Liver (tissue), 8 donors: ENCODE measurements at regions not wholly inside any gene's neighbourhood (a gene's known extent, or its start where the extent isn't known, plus 50 kb on each side); places are given as distances from the start of the nearest gene placed in this dataset.

Experiments
- DNase-seq: peaks from one replicate; pipeline ENCODE4 v3.0.0-alpha.2; 2017; ENCODE audit warnings: low spot score
- H3K27ac ChIP-seq, 2 donors: one replicate each; pipeline ENCODE4 v1.7.0; 2013; ENCODE audit warnings: inconsistent platforms in 2 of 2, low read length in 2 of 2, control low read depth in 1 of 2, low read depth in 1 of 2, mild to moderate bottlenecking in 1 of 2
- H3K27me3 ChIP-seq, 4 donors: one replicate each; pipeline versions ENCODE4 v1.6.1 to v1.7.0; 2013; ENCODE audit warnings: low read length in 3 of 4, inconsistent platforms in 1 of 4, mild to moderate bottlenecking in 1 of 4, moderate library complexity in 1 of 4; ENCODE audit not compliant: control insufficient read depth in 4 of 4, insufficient read depth in 4 of 4
- H3K36me3 ChIP-seq, 4 donors: one replicate each; pipeline versions ENCODE4 v1.6.1 to v1.7.0; 2013; ENCODE audit warnings: low read length in 3 of 4, mild to moderate bottlenecking in 3 of 4, low read depth in 1 of 4, moderate library complexity in 1 of 4; ENCODE audit not compliant: control insufficient read depth in 4 of 4, insufficient read depth in 3 of 4
- H3K4me1 ChIP-seq, 4 donors: one replicate each; pipeline versions ENCODE4 v1.6.1 to v1.7.0; 2013; ENCODE audit warnings: low read length in 3 of 4, mild to moderate bottlenecking in 3 of 4, moderate library complexity in 1 of 4; ENCODE audit not compliant: control insufficient read depth in 4 of 4, insufficient read depth in 4 of 4
- H3K4me3 ChIP-seq, 3 donors: one replicate each; pipeline versions ENCODE4 v1.6.1 to v1.7.0; 2013; ENCODE audit warnings: low read length in 3 of 3, control low read depth in 1 of 3, low read depth in 1 of 3, mild to moderate bottlenecking in 1 of 3
- H3K9ac ChIP-seq, 2 donors: one replicate each; pipeline ENCODE4 v1.7.0; 2013; ENCODE audit warnings: low read length in 2 of 2, mild to moderate bottlenecking in 2 of 2, moderate library complexity in 2 of 2, control low read depth in 1 of 2, low read depth in 1 of 2
- H3K9me3 ChIP-seq, 4 donors: one replicate each; pipeline versions ENCODE4 v1.6.1 to v1.7.0; 2013; ENCODE audit warnings: low read length in 3 of 4; ENCODE audit not compliant: control insufficient read depth in 4 of 4
- EGR1 ChIP-seq, 2 donors: IDR thresholded peaks; 2 replicates each; pipeline ENCODE4 v1.6.1; 2016 to 2018; ENCODE audit warnings: antibody characterized with exemption in 2 of 2, low read depth in 2 of 2
- FOXA1 ChIP-seq: IDR thresholded peaks from 2 replicates; pipeline ENCODE4 v1.6.1; 2016; ENCODE audit warnings: antibody characterized with exemption
- FOXA2 ChIP-seq: IDR thresholded peaks from 2 replicates; pipeline ENCODE4 v1.6.1; 2016; ENCODE audit warnings: antibody characterized with exemption
- GABPA ChIP-seq, 2 donors: IDR thresholded peaks in 1 of 2; conservative IDR thresholded peaks in 1 of 2; 2 replicates each; pipeline ENCODE4 v1.6.1; 2016; ENCODE audit warnings: antibody characterized with exemption in 2 of 2, mild to moderate bottlenecking in 1 of 2, moderate library complexity in 1 of 2
- HNF4A ChIP-seq, 2 donors: conservative IDR thresholded peaks; 2 replicates each; pipeline ENCODE4 v1.6.1; 2016; ENCODE audit warnings: antibody characterized with exemption in 2 of 2, mild to moderate bottlenecking in 2 of 2
- HNF4G ChIP-seq: IDR thresholded peaks from 2 replicates; pipeline ENCODE4 v1.6.1; 2016; ENCODE audit warnings: antibody characterized with exemption
- JUND ChIP-seq, 2 donors: IDR thresholded peaks; 2 replicates each; pipeline ENCODE4 v1.6.1; 2016; ENCODE audit warnings: antibody characterized with exemption in 2 of 2
- NR2F2 ChIP-seq: IDR thresholded peaks from 2 replicates; pipeline ENCODE4 v1.6.1; 2016; ENCODE audit warnings: antibody characterized with exemption
- RAD21 ChIP-seq, 2 donors: IDR thresholded peaks; 2 replicates each; pipeline ENCODE4 v1.6.1; 2016; ENCODE audit warnings: antibody characterized with exemption in 2 of 2, mild to moderate bottlenecking in 2 of 2
- SP1 ChIP-seq: IDR thresholded peaks from 2 replicates; pipeline ENCODE4 v1.6.1; 2018; ENCODE audit warnings: antibody characterized with exemption, mild to moderate bottlenecking
- TAF1 ChIP-seq: conservative IDR thresholded peaks from 2 replicates; pipeline ENCODE4 v1.6.1; 2016; ENCODE audit warnings: antibody characterized with exemption, mild to moderate bottlenecking
- YY1 ChIP-seq: IDR thresholded peaks from 2 replicates; pipeline ENCODE4 v1.6.1; 2016; ENCODE audit warnings: antibody characterized with exemption, mild to moderate bottlenecking
- WGBS: extraction: QIAGEN DNeasy Blood & Tissue Kit; methylation state at CpG from one replicate; pipeline ENCODE4 v1.1.7; 2013; 5-methylcytosine and 5-hydroxymethylcytosine counted together
- TF ChIP-seq, protein P1 (sequence below): IDR thresholded peaks from 2 replicates; pipeline ENCODE4 v1.6.1; 2016; ENCODE audit warnings: antibody characterized with exemption, mild to moderate bottlenecking
- TF ChIP-seq, protein P2 (sequence below): fragments of 150-350 bp; IDR thresholded peaks from 2 replicates; pipeline ENCODE4 v1.5.1; 2017; ENCODE audit warnings: improper control_type of control experiment, low read depth, low read length; ENCODE audit not compliant: missing input control
- TF ChIP-seq, protein P3 (sequence below): IDR thresholded peaks from 2 replicates; pipeline ENCODE4 v1.6.1; 2016; ENCODE audit warnings: antibody characterized with exemption
- donor health status: healthy.
- donor health status: healthy.
- donor health status: healthy.
- donor health status: healthy.
- donor health status: healthy.

- TF ChIP-seq, protein P1, sequence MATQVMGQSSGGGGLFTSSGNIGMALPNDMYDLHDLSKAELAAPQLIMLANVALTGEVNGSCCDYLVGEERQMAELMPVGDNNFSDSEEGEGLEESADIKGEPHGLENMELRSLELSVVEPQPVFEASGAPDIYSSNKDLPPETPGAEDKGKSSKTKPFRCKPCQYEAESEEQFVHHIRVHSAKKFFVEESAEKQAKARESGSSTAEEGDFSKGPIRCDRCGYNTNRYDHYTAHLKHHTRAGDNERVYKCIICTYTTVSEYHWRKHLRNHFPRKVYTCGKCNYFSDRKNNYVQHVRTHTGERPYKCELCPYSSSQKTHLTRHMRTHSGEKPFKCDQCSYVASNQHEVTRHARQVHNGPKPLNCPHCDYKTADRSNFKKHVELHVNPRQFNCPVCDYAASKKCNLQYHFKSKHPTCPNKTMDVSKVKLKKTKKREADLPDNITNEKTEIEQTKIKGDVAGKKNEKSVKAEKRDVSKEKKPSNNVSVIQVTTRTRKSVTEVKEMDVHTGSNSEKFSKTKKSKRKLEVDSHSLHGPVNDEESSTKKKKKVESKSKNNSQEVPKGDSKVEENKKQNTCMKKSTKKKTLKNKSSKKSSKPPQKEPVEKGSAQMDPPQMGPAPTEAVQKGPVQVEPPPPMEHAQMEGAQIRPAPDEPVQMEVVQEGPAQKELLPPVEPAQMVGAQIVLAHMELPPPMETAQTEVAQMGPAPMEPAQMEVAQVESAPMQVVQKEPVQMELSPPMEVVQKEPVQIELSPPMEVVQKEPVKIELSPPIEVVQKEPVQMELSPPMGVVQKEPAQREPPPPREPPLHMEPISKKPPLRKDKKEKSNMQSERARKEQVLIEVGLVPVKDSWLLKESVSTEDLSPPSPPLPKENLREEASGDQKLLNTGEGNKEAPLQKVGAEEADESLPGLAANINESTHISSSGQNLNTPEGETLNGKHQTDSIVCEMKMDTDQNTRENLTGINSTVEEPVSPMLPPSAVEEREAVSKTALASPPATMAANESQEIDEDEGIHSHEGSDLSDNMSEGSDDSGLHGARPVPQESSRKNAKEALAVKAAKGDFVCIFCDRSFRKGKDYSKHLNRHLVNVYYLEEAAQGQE: no peak
- no peak for TF ChIP-seq YY1
- no peak for TF ChIP-seq GABPA (IDR thresholded peaks at IDR 0.05 in 1 of 2, conservative IDR thresholded peaks at IDR 0.05 in 1 of 2)
- no peaks in the 10 kb centered on the region for H3K9me3 ChIP-seq
These were observed 504.3 kb downstream of the ARHGEF28 start for GRCh38 chr5:74130155-74130897.

DNA sequence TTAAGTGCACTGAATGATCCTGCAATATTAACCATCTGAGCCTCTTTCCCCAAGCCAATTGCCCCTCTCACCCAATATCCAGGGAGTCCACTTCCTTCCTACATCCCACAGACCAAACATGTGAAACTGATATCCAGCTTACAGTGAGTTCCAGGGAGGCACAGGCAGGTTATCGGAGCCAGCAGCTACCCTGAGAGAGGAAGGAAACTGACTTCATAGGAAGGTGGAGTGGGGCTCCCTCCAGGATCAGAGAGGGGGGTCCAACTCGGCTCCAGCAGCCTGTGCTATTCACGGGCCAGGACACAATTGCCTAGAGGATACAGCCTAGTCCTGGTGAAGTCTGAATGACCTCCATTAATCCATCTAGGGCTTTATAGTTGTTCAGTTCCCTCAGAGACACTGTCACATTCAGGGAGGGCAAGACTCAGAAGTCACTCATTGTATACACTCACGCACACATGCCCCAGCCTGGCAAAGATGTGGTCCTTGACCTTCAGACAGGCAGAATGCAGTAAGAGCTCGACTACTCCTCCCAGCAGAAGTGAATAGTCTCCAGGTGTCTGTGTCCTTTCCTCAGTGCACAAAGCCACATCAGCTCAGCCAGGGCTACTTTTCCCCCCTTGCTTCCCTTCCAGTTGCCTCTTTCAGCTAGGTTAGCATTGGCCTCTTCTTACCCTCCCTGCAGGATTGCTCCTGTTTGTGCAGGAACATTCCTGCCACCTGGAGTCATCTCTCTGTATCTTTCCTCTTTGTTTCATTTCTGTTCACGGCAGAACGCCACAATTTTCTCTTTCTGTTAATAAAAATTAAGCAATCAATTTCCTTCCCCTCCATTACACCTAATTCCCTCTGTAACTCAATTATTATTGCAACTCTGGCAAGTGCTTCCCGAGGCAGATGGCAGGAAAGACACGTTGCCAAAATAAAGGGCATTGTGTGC lies 501.7 kb downstream of the ARHGEF28 start:
- Histone ChIP-seq H3K9ac (no peak overlapping the region), H3K4me3 (no peak overlapping the region), H3K4me1 (peaks cover 0 to 3% (median 0%) of the 10 kb centered on the region in 4 donors), H3K36me3 (no peaks in the 10 kb centered on the region), H3K27me3 (no peaks in the 10 kb centered on the region), H3K27ac (no peak overlapping the region), H3K9me3 (no peaks in the 10 kb centered on the region)
- TF ChIP-seq GABPA (IDR thresholded peaks at IDR 0.05 in 1 of 2, conservative IDR thresholded peaks at IDR 0.05 in 1 of 2): no peak
- TF ChIP-seq FOXA2: no peak
- TF ChIP-seq HNF4A (conservative IDR thresholded peaks at IDR 0.05): no peak
- peak in 1 of 2 donors; percentile 14 for TF ChIP-seq RAD21 (IDR thresholded peaks at IDR 0.05)
- no peak for DNase-seq
- 48% methylated on average over 9 of the region's 9 CpGs for WGBS

More at GRCh38 chr5:74130155-74130897, 504.3 kb downstream of the ARHGEF28 start:
- no peaks in the 10 kb centered on the region for H3K27me3 ChIP-seq
- H3K36me3 ChIP-seq: no peaks in the 10 kb centered on the region
- H3K27ac ChIP-seq: no peak overlapping the region
- no peak overlapping the region for H3K9ac ChIP-seq
- no peak overlapping the region for H3K4me3 ChIP-seq
- peaks cover 0 to 3% (median 0%) of the 10 kb centered on the region in 4 donors for H3K4me1 ChIP-seq
- 94% methylated on average over 15 of the region's 15 CpGs for whole genome bisulfite sequencing
- no peak for DNase-seq

DNA sequence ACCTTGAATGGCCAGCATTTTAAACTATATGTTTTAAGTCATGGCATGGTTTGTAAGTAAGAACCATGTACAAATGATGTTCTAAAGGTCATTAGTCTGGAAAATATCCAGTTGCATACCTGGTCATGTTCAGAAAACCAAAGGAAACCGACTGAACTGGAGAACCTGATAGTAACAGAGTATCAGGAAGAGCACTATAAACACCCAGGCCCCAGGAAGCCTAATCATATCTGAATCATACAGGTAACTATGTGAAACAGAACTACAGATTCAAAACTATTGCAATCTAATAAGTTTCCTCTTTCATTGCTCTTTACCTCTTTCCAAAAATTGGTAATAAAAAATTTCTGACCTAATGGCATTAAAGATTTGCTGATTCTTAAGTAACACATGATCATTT lies 500.3 kb downstream of the ARHGEF28 start:
- 70% methylated on average over 1 of the region's 1 CpG for WGBS
- H3K9me3 ChIP-seq: no peaks in the 10 kb centered on the region
- no peak overlapping the region for H3K9ac ChIP-seq
- no peaks in the 10 kb centered on the region for H3K36me3 ChIP-seq
- H3K27me3 ChIP-seq: no peaks in the 10 kb centered on the region
- no peak overlapping the region for H3K4me3 ChIP-seq
- peaks cover 0 to 3% (median 0%) of the 10 kb centered on the region in 4 donors for H3K4me1 ChIP-seq
- no peak for DNase-seq
- H3K27ac ChIP-seq: no peak overlapping the region
- TF ChIP-seq SP1 (no peak), TAF1 (no peak), HNF4G (no peak), YY1 (no peak), FOXA2 (no peak), RAD21 (IDR thresholded peaks at IDR 0.05) (no peak), JUND (IDR thresholded peaks at IDR 0.05) (no peak), EGR1 (IDR thresholded peaks at IDR 0.05; ENCODE audit: low read depth in 2 of 2) (no peak), FOXA1 (no peak), GABPA (IDR thresholded peaks at IDR 0.05 in 1 of 2, conservative IDR thresholded peaks at IDR 0.05 in 1 of 2) (no peak), HNF4A (conservative IDR thresholded peaks at IDR 0.05) (no peak), NR2F2 (no peak)
- TF ChIP-seq, protein P2, sequence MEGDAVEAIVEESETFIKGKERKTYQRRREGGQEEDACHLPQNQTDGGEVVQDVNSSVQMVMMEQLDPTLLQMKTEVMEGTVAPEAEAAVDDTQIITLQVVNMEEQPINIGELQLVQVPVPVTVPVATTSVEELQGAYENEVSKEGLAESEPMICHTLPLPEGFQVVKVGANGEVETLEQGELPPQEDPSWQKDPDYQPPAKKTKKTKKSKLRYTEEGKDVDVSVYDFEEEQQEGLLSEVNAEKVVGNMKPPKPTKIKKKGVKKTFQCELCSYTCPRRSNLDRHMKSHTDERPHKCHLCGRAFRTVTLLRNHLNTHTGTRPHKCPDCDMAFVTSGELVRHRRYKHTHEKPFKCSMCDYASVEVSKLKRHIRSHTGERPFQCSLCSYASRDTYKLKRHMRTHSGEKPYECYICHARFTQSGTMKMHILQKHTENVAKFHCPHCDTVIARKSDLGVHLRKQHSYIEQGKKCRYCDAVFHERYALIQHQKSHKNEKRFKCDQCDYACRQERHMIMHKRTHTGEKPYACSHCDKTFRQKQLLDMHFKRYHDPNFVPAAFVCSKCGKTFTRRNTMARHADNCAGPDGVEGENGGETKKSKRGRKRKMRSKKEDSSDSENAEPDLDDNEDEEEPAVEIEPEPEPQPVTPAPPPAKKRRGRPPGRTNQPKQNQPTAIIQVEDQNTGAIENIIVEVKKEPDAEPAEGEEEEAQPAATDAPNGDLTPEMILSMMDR: no peak
- TF ChIP-seq, protein P1: no peak
- TF ChIP-seq, protein P3, sequence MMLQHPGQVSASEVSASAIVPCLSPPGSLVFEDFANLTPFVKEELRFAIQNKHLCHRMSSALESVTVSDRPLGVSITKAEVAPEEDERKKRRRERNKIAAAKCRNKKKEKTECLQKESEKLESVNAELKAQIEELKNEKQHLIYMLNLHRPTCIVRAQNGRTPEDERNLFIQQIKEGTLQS: no peak
